COLO668 (cell line): ENCODE measurements at regions not wholly inside any gene's neighbourhood (a gene's known extent, or its start where the extent isn't known, plus 50 kb on each side); places are given as distances from the start of the nearest gene placed in this dataset.
A peak's percentile ranks its signal among the peaks of the same experiment; 100 is the strongest.

Source experiments
- DNase-seq: peaks from one replicate; lab custom pipeline; 2025; ENCODE audit not compliant: unreplicated experiment; lab: John Stamatoyannopoulos, UW

GRCh38 chr19:34305221-34306083, 51.1 kb downstream of the GARRE1 start:
- DNase-seq: no peak

- peak; percentile 19 for DNase-seq
Measured at GRCh38 chr19:34306213-34306661, 51.9 kb downstream of the GARRE1 start.

GRCh38 chr19:34306824-34307223, 52.5 kb downstream of the GARRE1 start:
- no peak for DNase-seq

- DNase-seq: no peak
Measured at GRCh38 chr19:34308381-34309367, 54.3 kb downstream of the GARRE1 start.

GRCh38 chr19:34309368-34310138, 55.2 kb downstream of the GARRE1 start:
- no peak for DNase-seq

- DNase-seq: peak; percentile 72
Measured at GRCh38 chr19:34310494-34310981, 54.5 kb upstream of the GPI start.

GRCh38 chr19:34313188-34313587, 51.8 kb upstream of the GPI start:
- DNase-seq: no peak

GRCh38 chr19:34314437-34315313, 50.3 kb upstream of the GPI start:
- no peak for DNase-seq
